Raji (cell line): ENCODE measurements at regions not wholly inside any gene's neighbourhood (a gene's known extent, or its start where the extent isn't known, plus 50 kb on each side); places are given as distances from the start of the nearest gene placed in this dataset.

ENCODE experiments used
- POLR2A ChIP-seq: IDR thresholded peaks from 2 replicates; pipeline ENCODE4 v1.6.1; 2011; ENCODE audit warnings: low read depth, low read length, control low read depth; ENCODE audit not compliant: insufficient read depth

GRCh38 chr14:49988080-49988990, 95.5 kb downstream of the ARF6 start:
- TF ChIP-seq POLR2A = no peak

DNA sequence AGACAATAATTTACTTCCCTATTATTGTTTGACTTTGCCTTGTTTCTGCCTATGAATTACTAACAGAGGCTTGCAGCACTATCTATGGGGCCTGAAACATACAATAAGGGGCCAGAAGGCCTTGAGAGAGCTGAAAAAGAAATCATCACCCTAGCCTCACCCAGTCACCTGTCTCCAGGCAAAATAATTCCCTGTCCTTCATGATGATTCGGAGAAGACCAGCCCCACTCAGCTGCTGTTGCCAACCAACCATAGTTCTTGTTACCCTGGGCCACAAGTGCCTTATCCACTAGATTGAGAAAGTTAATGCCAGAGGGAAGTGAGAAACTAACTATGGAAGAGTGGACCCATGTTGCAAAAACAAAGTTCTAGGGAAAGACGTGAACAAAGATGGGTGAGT, 97.1 kb downstream of the ARF6 start:
- no peak for TF ChIP-seq POLR2A

DNA sequence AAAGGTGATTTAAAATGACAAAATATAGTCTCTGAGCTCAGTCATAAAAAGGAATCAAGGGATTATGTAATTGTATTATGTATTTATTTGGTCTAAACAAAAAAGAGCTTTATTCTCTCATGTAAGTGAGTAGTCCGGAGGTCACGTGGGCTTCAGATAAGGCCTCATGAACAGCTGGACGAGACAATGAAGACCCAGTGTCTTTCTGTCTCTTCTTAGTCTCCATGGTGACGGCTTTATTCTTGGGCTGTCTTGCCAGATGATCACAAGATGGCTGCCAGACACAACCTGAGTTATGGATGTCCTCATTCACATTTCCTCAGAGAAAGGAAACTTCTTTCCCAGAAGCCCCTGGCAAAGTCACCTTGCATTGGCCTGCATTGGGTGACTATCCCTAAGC, 98.6 kb downstream of the ARF6 start:
- TF ChIP-seq POLR2A = no peak

- no peak for TF ChIP-seq POLR2A
Measured at GRCh38 chr14:49992036-49992435, 99.2 kb downstream of the ARF6 start.

GRCh38 chr14:49992448-49992847, 99.6 kb downstream of the ARF6 start:
- TF ChIP-seq POLR2A = no peak

DNA sequence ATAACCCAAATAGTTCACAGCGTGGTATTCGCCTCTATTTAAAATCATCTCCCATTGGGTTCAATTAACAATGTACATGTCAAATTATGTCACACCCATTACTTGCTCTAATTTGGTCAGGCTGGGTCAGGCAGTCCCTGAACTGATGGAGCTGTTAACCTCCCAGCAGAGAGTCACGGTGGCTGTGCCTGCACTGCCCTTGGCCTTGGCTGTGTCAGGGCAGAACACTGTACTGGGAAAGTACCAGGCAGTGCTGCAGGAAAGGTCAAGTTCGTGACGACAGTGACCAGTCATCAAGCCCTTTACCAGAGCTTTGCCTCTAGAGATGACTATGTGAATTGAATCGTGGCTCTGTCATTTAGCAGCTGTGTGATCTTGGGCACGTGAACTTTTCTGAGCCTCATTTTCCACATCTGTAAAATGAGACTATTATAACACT, 100.0 kb downstream of the ARF6 start:
- TF ChIP-seq POLR2A = no peak

DNA sequence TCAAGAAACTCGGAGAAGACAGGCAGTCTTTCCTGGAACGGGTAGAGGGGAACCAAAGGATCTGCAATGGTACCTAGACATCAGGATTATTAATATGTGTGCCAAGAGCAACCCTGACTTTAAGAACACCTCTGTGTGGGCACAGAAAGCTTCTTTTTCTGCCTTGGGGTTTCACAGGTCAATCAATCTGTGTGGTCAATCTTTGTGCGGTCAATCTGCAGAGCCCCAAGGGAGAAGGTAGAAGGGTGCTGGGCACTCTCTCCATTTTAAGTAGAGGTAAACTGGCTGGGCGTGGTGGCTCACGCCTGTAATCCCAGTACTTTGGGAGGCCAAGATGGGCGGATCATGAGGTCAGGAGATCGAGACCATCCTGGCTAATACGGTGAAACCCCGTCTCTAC, 100.7 kb downstream of the ARF6 start:
- TF ChIP-seq POLR2A = no peak

GRCh38 chr14:49994951-49995561, 102.2 kb downstream of the ARF6 start:
- no peak for TF ChIP-seq POLR2A

DNA sequence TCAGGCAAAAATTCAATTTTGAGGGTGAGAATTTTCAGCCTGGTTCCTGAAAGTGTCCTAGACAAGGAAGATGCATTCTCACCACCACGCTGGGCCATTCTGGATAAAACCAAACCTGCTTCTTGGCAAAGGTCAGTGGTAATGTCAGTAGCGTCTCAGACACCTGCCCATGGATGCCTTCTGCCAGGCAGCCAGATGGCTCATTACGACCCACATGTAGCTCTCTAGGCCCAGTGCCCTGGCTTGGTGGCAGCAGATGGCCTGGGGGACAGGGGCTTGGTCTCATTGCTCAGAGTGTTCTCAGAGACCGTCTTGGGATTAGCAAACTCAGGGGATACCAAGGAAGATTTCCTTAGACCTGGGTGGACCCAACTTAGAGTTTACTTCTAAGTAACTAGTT, 105.1 kb downstream of the ARF6 start:
- no peak for TF ChIP-seq POLR2A

- peak; percentile 46 for TF ChIP-seq POLR2A
Measured at GRCh38 chr14:49999146-49999761, 106.4 kb downstream of the ARF6 start.

GRCh38 chr14:49999826-50000379, 107.0 kb downstream of the ARF6 start:
- no peak for TF ChIP-seq POLR2A

DNA sequence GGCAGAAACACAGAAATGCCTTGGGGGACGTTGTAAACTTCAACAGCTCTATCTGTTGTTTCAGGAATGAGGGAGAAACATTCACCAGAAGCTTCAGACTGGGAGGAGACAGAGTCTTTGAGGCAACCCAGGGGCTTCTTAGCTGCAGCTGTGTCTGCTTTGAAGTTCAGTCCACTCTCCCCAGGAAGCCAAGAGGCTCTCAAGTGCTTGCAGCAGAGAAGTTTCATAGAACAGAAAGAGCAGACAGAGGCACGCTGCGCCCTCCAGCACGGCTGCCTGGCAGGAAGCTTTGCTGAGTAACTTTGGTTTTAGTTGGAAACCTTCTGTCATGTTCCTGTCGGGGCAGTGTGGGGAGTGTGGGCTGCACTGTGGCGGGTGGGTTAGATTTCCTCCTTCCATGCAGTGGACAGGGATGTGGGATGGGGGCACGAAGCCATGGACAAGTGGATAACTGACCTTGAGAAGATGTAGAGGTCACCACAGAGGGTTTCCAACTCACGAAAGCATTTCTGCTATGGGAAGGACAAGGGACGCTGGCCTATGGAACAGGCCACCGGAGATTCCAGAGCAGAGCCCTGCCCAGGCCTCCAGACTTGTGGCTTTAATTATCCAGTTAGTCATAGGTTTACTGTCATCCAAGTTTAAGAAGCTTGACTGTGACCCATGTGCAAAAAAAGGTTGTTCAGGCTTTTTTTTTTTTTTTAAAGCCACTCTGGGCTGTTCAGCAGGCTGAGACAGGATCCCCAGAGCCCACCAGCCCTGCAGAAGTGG, 107.7 kb downstream of the ARF6 start:
- no peak; the same call in 1 of the 2 replicates for TF ChIP-seq POLR2A

GRCh38 chr14:50001151-50001998, 108.5 kb downstream of the ARF6 start:
- peak; percentile 64 for TF ChIP-seq POLR2A
